Iris pigment epithelial cell (primary cell): ENCODE measurements at regions not wholly inside any gene's neighbourhood (a gene's known extent, or its start where the extent isn't known, plus 50 kb on each side); places are given as distances from the start of the nearest gene placed in this dataset.

Source experiments
- DNase-seq: peaks from one replicate; pipeline ENCODE4 v3.0.0-alpha.2; 2011; ENCODE audit warnings: low read depth

- no peak for DNase-seq
These were observed 384.6 kb upstream of the KHDRBS2 start for GRCh38 chr6:62670490-62671223.

- DNase-seq: no peak
These were observed 383.8 kb upstream of the KHDRBS2 start for GRCh38 chr6:62669831-62670230.

- DNase-seq: peak; percentile 32
These were observed 366.8 kb upstream of the KHDRBS2 start for GRCh38 chr6:62652692-62653328.

GRCh38 chr6:62645274-62645673 is 359.2 kb upstream of the KHDRBS2 start:
- no peak for DNase-seq

- DNase-seq: no peak
These were observed 354.7 kb upstream of the KHDRBS2 start for GRCh38 chr6:62640749-62641148.

- DNase-seq: no peak
These were observed 340.6 kb upstream of the KHDRBS2 start for GRCh38 chr6:62626661-62627060.

GRCh38 chr6:62623846-62624532 is 338.0 kb upstream of the KHDRBS2 start:
- no peak for DNase-seq

GRCh38 chr6:62615366-62616015 is 329.5 kb upstream of the KHDRBS2 start:
- DNase-seq: no peak

- DNase-seq: no peak
These were observed 328.4 kb upstream of the KHDRBS2 start for GRCh38 chr6:62614442-62614841.

- no peak for DNase-seq
These were observed 327.9 kb upstream of the KHDRBS2 start for GRCh38 chr6:62613928-62614327.

GRCh38 chr6:62612471-62612870 is 326.4 kb upstream of the KHDRBS2 start:
- DNase-seq: no peak

GRCh38 chr6:62570372-62570771 is 284.3 kb upstream of the KHDRBS2 start:
- DNase-seq: no peak

- no peak for DNase-seq
These were observed 255.5 kb upstream of the KHDRBS2 start for GRCh38 chr6:62541502-62541901.

- DNase-seq: no peak
These were observed 245.0 kb upstream of the KHDRBS2 start for GRCh38 chr6:62530985-62531384.

GRCh38 chr6:62528894-62529526 is 243.0 kb upstream of the KHDRBS2 start:
- DNase-seq: no peak

GRCh38 chr6:62523630-62524029 is 237.6 kb upstream of the KHDRBS2 start:
- no peak for DNase-seq

GRCh38 chr6:62519574-62519973 is 233.5 kb upstream of the KHDRBS2 start:
- no peak for DNase-seq

- no peak for DNase-seq
These were observed 230.5 kb upstream of the KHDRBS2 start for GRCh38 chr6:62516291-62517141.

GRCh38 chr6:62492192-62492822 is 206.3 kb upstream of the KHDRBS2 start:
- DNase-seq: no peak

- no peak for DNase-seq
These were observed 194.5 kb upstream of the KHDRBS2 start for GRCh38 chr6:62480544-62480943.

- DNase-seq: no peak
These were observed 193.7 kb upstream of the KHDRBS2 start for GRCh38 chr6:62479697-62480220.
